Naive thymus-derived CD8-positive, alpha-beta T cell (primary cell): ENCODE measurements at regions not wholly inside any gene's neighbourhood (a gene's known extent, or its start where the extent isn't known, plus 50 kb on each side); places are given as distances from the start of the nearest gene placed in this dataset.

Experiments
- ATAC-seq, 2 donors: fragments of 150-1000 bp; cut with Tn5 transposase in 1 of 2; sonication (Bioruptor Pico), chemical (Tn5 transposase) in 1 of 2; 1 replicate in 1 of 2; 2 replicates in 1 of 2; pipeline ENCODE4 v1.10.0; 2021; ENCODE audit warnings: mild to moderate bottlenecking in 2 of 2, moderate library complexity in 2 of 2
- POLR2A ChIA-PET: fragments of 350-600 bp; sonication (Branson Sonifier 250); formaldehyde crosslinking; loops from one replicate; lab custom pipeline; 2021; ENCODE audit warnings: antibody characterized with exemption; lab: Charles Lee
- DNase-seq, 10 donors: peaks; one replicate each; pipeline versions ENCODE4 v3.0.0 to v3.0.0-alpha.2; 2020 to 2022
- H3K27ac Mint-ChIP-seq, 10 donors: one replicate each; pipeline ENCODE4 v1.8.0; 2020 to 2022; ENCODE audit warnings: mild to moderate bottlenecking in 10 of 10, mixed read lengths in 10 of 10, moderate library complexity in 4 of 10, inconsistent platforms in 1 of 10
- H3K27me3 Mint-ChIP-seq, 5 donors: one replicate each; pipeline ENCODE4 v1.8.0; 2021 to 2022; ENCODE audit warnings: mixed read lengths in 5 of 5
- H3K36me3 Mint-ChIP-seq, 3 donors: one replicate each; pipeline ENCODE4 v1.8.0; 2020 to 2022; ENCODE audit warnings: mixed read lengths in 3 of 3, mild to moderate bottlenecking in 2 of 3, inconsistent platforms in 1 of 3
- H3K4me1 Mint-ChIP-seq, 4 donors: one replicate each; pipeline ENCODE4 v1.8.0; 2021 to 2022; ENCODE audit warnings: mixed read lengths in 4 of 4
- H3K4me3 Mint-ChIP-seq, 10 donors: one replicate each; pipeline ENCODE4 v1.8.0; 2020 to 2022; ENCODE audit warnings: mild to moderate bottlenecking in 10 of 10, mixed read lengths in 10 of 10, moderate library complexity in 6 of 10, inconsistent platforms in 1 of 10
- H3K9me3 Mint-ChIP-seq, 9 donors: one replicate each; pipeline ENCODE4 v1.8.0; 2020 to 2022; ENCODE audit warnings: mixed read lengths in 9 of 9, mild to moderate bottlenecking in 3 of 9, inconsistent platforms in 1 of 9, moderate library complexity in 1 of 9

DNA sequence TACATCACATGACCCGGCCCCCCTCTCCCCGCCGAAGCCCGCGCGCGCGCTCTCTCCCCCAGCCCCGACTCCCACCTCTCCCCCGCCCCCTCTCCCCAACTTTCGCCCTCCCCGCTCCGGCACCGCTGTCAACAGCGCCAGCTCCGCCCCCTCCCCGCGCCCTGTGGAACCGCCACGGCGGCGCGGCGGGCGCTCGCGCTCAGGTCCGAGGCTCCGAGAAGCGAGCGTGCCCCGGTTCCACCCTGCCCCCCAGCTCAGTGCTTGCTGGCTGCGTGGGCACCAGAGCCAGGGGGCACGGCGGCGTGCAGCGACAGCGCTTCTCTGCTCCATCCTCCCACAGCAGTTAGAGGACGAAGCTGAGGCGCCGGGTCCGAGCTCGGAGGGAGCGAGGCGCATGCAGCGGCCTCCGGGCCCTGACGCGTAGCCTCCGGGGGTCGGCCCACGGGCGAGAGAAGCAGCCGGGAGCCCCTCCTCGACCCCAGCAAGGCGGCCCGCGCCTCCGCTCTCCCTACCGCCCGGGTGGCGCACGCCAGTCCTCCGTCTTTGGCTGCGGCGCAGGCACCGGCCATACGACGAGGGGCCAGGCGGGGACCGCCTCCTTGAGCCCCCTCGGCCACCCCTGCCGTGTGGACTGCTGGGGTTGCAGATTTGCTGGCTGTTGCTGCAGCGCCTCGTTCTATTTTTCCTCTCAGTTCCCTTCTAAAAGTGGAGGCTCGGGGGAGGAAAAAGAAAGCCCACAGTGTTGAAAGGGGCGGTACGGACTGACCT is 109.5 kb downstream of the KCNRG start:
- Mint-ChIP-seq H3K36me3 (peaks cover 0 to 2% (median 0%) of the 10 kb centered on the region in 3 donors), H3K27ac (peak overlapping the region; percentile 57 to 97 (median 91)), H3K9me3 (no peaks in the 10 kb centered on the region), H3K4me1 (peaks cover 20 to 58% (median 40%) of the 10 kb centered on the region in 4 donors), H3K27me3 (peaks cover 8 to 37% (median 15%) of the 10 kb centered on the region in 5 donors), H3K4me3 (peak overlapping the region; percentile 78 to 96 (median 86))
- POLR2A ChIA-PET = interaction anchor here (0.6 to 6.3 kb wide), 28 partner anchors 8 to 1330 kb away, joined by 3 to 176 read pairs (median 5); partner anchors contain the start of genes CAB39L, EBPL, PHF11 and RNASEH2B
- DNase-seq (peak; percentile 90 to 98 (median 94)), ATAC-seq (peak; percentile 0 to 53)

DNA sequence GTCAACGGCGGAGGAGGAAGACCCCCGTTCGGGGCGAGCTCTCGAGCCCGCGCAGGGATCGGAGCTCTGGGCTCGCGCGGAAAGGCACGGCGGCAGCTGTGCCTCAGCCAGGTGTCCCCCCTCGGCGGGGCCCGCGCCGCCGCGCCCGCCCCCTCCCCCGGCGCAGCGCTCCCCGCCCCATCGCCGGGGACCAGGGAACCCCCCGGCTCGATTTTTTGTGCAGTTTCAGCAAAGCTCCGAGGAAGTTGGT is 110.0 kb downstream of the KCNRG start:
- Mint-ChIP-seq H3K9me3 (no peaks in the 10 kb centered on the region), H3K27ac (peak overlapping the region in 8 of 10 donors; percentile 76 to 97 (median 91)), H3K36me3 (peaks cover 0 to 5% (median 0%) of the 10 kb centered on the region in 3 donors), H3K4me3 (peak overlapping the region; percentile 71 to 96 (median 86)), H3K4me1 (peaks cover 20 to 62% (median 45%) of the 10 kb centered on the region in 4 donors), H3K27me3 (peaks cover 8 to 43% (median 15%) of the 10 kb centered on the region in 5 donors)
- ATAC-seq (peak; percentile 21 to 39), DNase-seq (peak in 1 of 10 donors; percentile 75)
- POLR2A ChIA-PET = interaction anchor here (0.8 to 6.3 kb wide), 23 partner anchors 8 to 1329 kb away, joined by 3 to 176 read pairs (median 5); partner anchors contain the start of genes CAB39L, EBPL, FNDC3A and PHF11

DNA sequence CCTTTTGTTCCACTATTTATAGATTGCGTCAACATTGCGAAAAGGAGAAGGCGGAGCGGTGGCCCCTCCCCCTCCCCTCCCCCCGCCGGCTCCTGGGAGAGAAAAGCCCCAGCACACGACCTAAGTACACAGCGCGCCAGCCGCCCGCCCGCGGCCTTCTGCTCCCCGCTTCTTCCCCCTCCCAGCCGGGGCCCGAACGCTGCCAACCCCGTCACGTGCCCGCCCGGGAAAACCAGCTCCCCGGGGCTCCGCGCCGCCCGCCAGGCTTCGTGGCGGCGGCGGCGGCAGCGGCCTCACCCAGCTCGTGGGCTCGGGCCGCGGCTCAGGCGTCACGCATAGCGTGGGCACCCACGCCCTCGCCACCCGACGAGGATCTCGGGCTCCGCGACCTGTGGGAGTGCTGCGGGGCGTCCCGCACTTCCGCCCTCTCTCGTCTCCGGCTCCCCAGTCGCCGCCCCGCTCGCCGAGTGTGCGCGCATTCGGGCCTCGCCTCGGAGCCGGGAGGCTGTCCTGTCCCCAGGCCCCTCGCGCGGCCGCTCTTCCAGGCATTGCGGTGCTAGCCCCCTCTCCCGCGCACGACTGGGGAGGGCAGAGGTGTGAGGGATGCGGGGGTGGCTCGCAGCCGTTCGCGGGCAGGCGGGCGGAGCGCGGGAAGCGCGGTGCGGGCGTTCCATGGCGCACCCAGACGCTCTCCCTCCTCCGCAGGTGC is 110.5 kb downstream of the KCNRG start:
- Mint-ChIP-seq H3K27me3 (peaks cover 8 to 47% (median 17%) of the 10 kb centered on the region in 5 donors), H3K4me1 (peaks cover 20 to 64% (median 49%) of the 10 kb centered on the region in 4 donors), H3K4me3 (peak overlapping the region; percentile 81 to 96 (median 90)), H3K9me3 (no peaks in the 10 kb centered on the region), H3K27ac (peak overlapping the region; percentile 83 to 97 (median 94)), H3K36me3 (peaks cover 0 to 5% (median 0%) of the 10 kb centered on the region in 3 donors)
- POLR2A ChIA-PET = interaction anchor here (0.8 to 6.3 kb wide), 24 partner anchors 9 to 1329 kb away, joined by 3 to 176 read pairs (median 5); partner anchors contain the start of genes EBPL, FNDC3A, RNASEH2B and SPRYD7
- DNase-seq (peak; percentile 63 to 91 (median 80)), ATAC-seq (peak; percentile 37 to 53)

DNA sequence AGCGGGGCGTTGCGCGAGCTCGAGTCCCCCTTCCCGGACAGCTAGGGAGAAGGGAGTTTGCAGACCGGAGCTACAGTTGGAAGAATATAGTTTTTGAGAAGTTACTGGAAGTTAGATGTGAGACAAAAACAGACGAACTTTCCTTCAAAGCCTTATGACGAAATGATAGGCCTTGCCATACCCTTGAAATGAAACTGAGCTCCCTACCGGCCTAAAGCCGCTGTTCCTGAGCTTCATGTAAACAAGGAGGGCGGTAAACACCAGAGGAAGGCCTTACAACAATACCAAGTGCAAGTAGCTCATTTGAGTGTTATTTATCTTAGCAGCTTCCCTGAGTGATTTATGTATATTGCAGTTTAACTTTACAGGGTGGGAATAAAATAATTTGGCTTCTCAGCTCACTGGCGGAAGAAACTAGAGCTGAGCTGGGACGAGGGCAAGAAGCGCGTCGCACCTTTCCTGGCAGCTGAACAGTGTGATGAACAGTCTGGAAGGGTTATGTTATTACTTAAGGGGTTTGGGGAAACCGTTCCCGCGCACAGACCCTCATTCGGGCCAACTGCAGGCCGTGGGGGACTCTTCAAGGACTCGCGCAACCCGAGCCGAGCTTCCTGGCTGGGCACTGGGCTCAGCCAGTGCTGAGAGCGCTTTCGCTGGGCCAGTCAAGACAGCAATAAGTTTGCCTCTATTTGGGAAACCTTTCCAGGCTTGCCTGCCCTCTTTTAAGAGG is 111.2 kb downstream of the KCNRG start:
- DNase-seq (peak in 2 of 10 donors; percentile 54 to 61), ATAC-seq (no peak)
- Mint-ChIP-seq H3K4me3 (peak overlapping the region; percentile 81 to 94 (median 90)), H3K9me3 (peaks cover 0 to 2% (median 0%) of the 10 kb centered on the region in 9 donors), H3K4me1 (peaks cover 21 to 67% (median 54%) of the 10 kb centered on the region in 4 donors), H3K27me3 (peaks cover 15 to 55% (median 24%) of the 10 kb centered on the region in 5 donors), H3K27ac (peak overlapping the region; percentile 83 to 97 (median 94)), H3K36me3 (peaks cover 0 to 5% (median 0%) of the 10 kb centered on the region in 3 donors)
- POLR2A ChIA-PET = interaction anchor here (0.7 to 6.3 kb wide), 18 partner anchors 10 to 1151 kb away, joined by 3 to 176 read pairs (median 4); partner anchors contain the start of genes FNDC3A, RNASEH2B, SPRYD7 and TRIM13

DNA sequence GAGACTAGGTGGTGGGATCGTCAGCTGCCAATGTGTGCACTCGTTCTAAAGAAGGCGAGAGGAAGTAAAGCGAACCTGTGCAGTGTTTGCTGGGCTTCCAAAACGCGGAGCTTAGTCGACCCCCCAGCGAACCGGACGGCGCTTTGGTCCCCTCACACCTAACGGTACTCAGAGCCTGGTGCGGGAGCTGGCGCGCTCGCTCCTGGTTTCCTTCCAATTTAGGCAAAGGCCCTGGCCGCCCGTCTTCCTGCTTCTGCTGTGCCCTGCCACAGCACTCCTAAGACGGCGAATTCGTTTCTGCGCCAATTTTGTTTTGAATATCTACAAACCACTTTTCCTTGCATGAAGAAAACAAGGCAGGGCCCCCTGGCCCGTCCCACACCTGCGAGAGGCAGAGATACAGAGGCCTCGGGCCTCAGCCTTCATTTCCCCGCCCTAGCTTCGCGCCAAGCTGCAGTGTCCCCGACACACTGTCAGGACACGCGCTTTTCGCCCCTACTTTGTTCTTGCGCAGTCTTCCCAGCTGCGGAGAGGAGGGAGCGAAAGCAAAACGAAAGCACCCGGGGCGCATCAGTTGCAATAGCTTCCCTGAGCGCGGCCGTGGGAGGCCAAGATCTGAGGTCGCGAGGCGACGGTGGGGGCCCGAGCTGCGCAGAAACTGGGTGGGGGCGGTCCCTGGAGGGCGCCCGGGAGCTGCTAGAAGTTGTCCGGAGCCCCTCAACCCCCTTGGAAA is 111.9 kb downstream of the KCNRG start:
- H3K27me3 Mint-ChIP-seq = peaks cover 19 to 62% (median 29%) of the 10 kb centered on the region in 5 donors
- H3K27ac Mint-ChIP-seq = peak overlapping the region; percentile 65 to 97 (median 88)
- H3K9me3 Mint-ChIP-seq = peaks cover 0 to 3% (median 0%) of the 10 kb centered on the region in 9 donors
- no peak for ATAC-seq
- peak overlapping the region; percentile 81 to 94 (median 90) for H3K4me3 Mint-ChIP-seq
- peak in 8 of 10 donors; percentile 28 to 65 (median 46) for DNase-seq
- POLR2A ChIA-PET = interaction anchor here (0.7 to 6.3 kb wide), 10 partner anchors 11 to 783 kb away, joined by 3 to 176 read pairs (median 6); partner anchors contain the start of gene TRIM13
- H3K4me1 Mint-ChIP-seq = peaks cover 21 to 65% (median 51%) of the 10 kb centered on the region in 4 donors
- peaks cover 0 to 5% (median 0%) of the 10 kb centered on the region in 3 donors for H3K36me3 Mint-ChIP-seq

DNA sequence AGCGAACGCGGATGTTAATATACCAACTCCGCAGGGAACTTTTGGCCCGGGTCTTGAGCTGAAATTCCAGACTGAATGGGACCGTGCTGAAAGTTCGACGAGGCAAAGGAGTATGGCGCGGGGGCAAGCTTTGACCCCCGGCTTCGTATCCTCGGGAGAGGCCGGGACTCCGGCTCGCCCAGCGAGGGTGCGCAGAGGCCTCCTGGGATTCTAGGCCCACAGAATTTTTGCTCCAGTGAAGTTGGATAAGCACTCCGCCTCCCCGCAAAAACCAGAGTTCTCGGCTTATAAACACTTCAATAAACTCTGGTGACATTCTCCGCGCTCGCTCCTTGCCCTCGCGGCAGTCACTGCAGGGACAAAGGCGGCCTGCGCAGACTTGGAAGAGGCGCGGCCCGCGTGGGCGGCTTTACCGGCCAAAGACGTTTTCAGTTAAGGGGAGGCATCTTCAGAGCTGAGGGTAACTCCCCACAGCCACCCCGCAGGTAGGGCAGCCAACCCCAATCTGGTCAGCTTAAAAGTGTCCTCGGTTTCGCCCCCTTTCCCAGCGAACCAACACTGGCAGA is 112.6 kb downstream of the KCNRG start:
- peaks cover 0 to 3% (median 0%) of the 10 kb centered on the region in 9 donors for H3K9me3 Mint-ChIP-seq

DNA sequence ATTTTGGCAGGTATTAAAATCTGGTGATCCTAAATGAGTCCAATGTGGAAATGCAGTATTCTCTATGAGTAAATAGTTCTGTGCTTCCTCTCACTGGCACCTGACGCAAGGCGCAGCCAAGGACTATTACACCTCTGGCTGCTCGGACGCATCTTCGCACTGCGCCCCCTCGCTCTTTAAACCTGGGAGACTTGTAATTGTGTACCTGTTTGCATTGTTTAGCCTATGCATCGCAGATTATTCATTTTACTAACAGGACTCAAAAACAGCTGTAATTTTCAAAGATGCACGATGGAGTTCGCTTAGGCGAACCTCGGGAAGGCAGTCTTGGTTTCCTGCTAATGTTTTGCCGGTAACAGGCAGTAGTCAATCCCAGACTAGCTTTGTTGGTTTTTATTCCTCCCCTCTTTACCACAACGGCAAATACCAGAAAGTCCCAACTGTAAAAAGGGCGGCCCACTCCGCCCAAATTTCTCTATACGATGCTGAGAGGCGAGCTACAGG is 113.2 kb downstream of the KCNRG start:
- Mint-ChIP-seq H3K27me3 (peaks cover 25 to 75% (median 37%) of the 10 kb centered on the region in 5 donors), H3K4me1 (peaks cover 15 to 60% (median 44%) of the 10 kb centered on the region in 4 donors), H3K4me3 (peak overlapping the region in 7 of 10 donors; percentile 33 to 92 (median 80)), H3K36me3 (peaks cover 0 to 5% (median 0%) of the 10 kb centered on the region in 3 donors), H3K27ac (no peak overlapping the region), H3K9me3 (peaks cover 0 to 3% (median 0%) of the 10 kb centered on the region in 9 donors)
- DNase-seq (peak in 1 of 10 donors; percentile 18), ATAC-seq (no peak)
- POLR2A ChIA-PET = interaction anchor here (1.9 to 6.3 kb wide), 3 partner anchors 46 to 782 kb away, joined by 5 to 176 read pairs (median 61); partner anchors contain the start of genes RNASEH2B and TRIM13

More for the DNA sequence above, 112.6 kb downstream of the KCNRG start:
- H3K36me3 Mint-ChIP-seq = peaks cover 0 to 5% (median 0%) of the 10 kb centered on the region in 3 donors
- peak overlapping the region in 2 of 10 donors; percentile 84 to 90 for H3K27ac Mint-ChIP-seq
- ATAC-seq = no peak
- DNase-seq = no peak
- H3K27me3 Mint-ChIP-seq = peaks cover 25 to 68% (median 35%) of the 10 kb centered on the region in 5 donors
- peaks cover 19 to 65% (median 50%) of the 10 kb centered on the region in 4 donors for H3K4me1 Mint-ChIP-seq
- H3K4me3 Mint-ChIP-seq = peak overlapping the region in 9 of 10 donors; percentile 33 to 94 (median 89)
- POLR2A ChIA-PET = interaction anchor here (0.9 to 6.3 kb wide), 5 partner anchors 11 to 782 kb away, joined by 4 to 176 read pairs (median 7); partner anchors contain the start of gene TRIM13

DNA sequence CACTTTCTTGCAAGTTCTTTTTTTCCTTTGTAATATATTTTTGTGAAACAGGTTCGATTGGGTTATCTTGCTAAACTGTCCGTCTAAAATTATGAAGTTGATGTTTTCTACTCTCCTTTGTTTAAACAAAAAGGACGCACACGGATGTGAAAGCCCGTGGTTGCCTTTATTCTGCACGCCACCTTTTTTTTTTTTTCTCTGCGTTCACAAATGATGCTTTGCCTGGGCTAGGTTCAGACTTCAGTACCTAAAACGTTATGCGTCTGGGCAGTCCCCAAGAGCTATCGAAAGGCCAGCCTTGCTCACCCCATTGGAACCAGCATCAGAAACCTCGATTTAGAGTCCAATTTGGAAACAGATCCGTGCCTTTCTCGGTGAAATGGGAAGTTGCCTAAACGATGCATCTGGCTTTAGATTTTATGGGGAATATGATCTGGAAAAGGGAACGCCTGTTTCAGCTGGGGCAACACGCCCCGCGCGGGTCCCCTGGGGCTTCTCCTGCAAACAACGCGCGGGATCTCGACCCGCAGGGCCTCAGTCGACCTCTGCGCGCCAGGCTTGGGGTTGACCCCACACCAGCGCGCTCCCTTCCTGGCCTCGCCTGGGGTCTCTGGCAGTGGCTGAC is 113.9 kb downstream of the KCNRG start:
- Mint-ChIP-seq H3K4me1 (peaks cover 12 to 56% (median 41%) of the 10 kb centered on the region in 4 donors), H3K9me3 (peaks cover 0 to 3% (median 0%) of the 10 kb centered on the region in 9 donors), H3K27me3 (peaks cover 30 to 82% (median 39%) of the 10 kb centered on the region in 5 donors), H3K36me3 (peaks cover 0 to 5% (median 0%) of the 10 kb centered on the region in 3 donors), H3K4me3 (peak overlapping the region in 9 of 10 donors; percentile 6 to 89 (median 33)), H3K27ac (peak overlapping the region in 2 of 10 donors; percentile 5 to 83)
- no peak for ATAC-seq
- peak in 1 of 10 donors; percentile 13 for DNase-seq
- POLR2A ChIA-PET = interaction anchor here (1.9 to 6.3 kb wide), 3 partner anchors 46 to 781 kb away, joined by 5 to 176 read pairs (median 61); partner anchors contain the start of genes RNASEH2B and TRIM13

DNA sequence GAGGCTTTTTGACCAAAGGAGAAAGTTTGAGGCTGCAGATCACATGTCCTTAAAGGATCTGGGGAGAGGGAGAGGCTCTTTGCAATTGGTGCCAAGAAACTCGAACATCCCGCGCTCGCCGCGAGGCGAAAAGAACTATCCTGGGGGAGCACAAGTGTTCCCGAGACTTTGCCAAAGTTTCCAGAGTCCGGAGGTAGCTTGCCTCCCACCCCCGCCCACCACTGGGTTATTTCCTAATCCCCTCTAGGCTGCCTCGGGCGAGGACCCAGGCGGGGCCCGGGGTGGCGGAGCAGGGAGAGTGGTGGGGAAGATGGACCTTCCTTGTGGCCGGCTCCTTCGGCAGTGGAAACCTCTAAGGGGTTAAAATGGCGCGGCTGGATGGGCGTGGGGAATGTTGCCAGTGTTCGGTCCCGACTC is 114.5 kb downstream of the KCNRG start:
- ATAC-seq (no peak), DNase-seq (no peak)
- peaks cover 0 to 5% (median 0%) of the 10 kb centered on the region in 3 donors for H3K36me3 Mint-ChIP-seq
- H3K27me3 Mint-ChIP-seq = peaks cover 35 to 87% (median 44%) of the 10 kb centered on the region in 5 donors
- H3K4me1 Mint-ChIP-seq = peaks cover 12 to 56% (median 41%) of the 10 kb centered on the region in 4 donors
- no peak overlapping the region for H3K27ac Mint-ChIP-seq
- POLR2A ChIA-PET = interaction anchor here (1.4 to 1.9 kb wide), 2 partner anchors 133 to 781 kb away, joined by 4 to 5 read pairs; partner anchors contain the start of genes RNASEH2B and TRIM13
- H3K9me3 Mint-ChIP-seq = peaks cover 0 to 3% (median 0%) of the 10 kb centered on the region in 9 donors
- H3K4me3 Mint-ChIP-seq = peak overlapping the region in 8 of 10 donors; percentile 6 to 89 (median 74)
